ENCODE measurements at regions not wholly inside any gene's neighbourhood (a gene's known extent, or its start where the extent isn't known, plus 50 kb on each side); places are given as distances from the start of the nearest gene placed in this dataset.
A peak's percentile ranks its signal among the peaks of the same experiment; 100 is the strongest.

- Mint-ChIP-seq H3K36me3 (peaks cover 3% of the 10 kb centered on the region), H3K4me1 (peaks cover 26% of the 10 kb centered on the region), H3K27me3 (ENCODE audit: low read depth) (no peaks in the 10 kb centered on the region), H3K27ac (peak overlapping the region; percentile 41), H3K4me3 (no peak overlapping the region), H3K9me3 (peaks cover 7% of the 10 kb centered on the region)
- DNase-seq (ENCODE audit: low spot score in 2 of 2, unreplicated experiment in 2 of 2): no peak
- TF ChIP-seq, protein P1, sequence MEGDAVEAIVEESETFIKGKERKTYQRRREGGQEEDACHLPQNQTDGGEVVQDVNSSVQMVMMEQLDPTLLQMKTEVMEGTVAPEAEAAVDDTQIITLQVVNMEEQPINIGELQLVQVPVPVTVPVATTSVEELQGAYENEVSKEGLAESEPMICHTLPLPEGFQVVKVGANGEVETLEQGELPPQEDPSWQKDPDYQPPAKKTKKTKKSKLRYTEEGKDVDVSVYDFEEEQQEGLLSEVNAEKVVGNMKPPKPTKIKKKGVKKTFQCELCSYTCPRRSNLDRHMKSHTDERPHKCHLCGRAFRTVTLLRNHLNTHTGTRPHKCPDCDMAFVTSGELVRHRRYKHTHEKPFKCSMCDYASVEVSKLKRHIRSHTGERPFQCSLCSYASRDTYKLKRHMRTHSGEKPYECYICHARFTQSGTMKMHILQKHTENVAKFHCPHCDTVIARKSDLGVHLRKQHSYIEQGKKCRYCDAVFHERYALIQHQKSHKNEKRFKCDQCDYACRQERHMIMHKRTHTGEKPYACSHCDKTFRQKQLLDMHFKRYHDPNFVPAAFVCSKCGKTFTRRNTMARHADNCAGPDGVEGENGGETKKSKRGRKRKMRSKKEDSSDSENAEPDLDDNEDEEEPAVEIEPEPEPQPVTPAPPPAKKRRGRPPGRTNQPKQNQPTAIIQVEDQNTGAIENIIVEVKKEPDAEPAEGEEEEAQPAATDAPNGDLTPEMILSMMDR (IDR thresholded peaks at IDR 0.05; ENCODE audit: unreplicated experiment): no peak
Observed at GRCh38 chr2:147449323-147449991, 395.4 kb upstream of the ACVR2A start.

DNA sequence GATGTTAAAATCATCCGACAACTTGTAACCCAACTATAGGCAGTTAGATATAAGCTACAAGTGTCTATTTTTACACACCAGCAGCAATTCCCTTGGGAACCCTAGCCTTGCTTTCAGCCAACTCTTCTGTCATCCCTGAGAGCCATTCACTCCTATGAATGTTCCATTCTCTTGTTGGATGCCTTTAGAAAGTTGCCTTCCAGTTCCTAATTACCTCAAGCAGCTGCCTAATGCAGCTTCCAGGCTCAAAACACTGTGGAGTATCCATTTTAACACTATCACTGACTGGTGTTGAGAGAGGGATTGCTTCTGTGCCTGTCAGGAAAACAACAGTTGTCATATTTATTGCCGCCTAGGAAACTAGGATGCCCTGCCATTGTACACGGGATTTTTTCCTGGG, 402.0 kb upstream of the ACVR2A start:
- peaks cover 6% of the 10 kb centered on the region for H3K4me1 Mint-ChIP-seq
- TF ChIP-seq, protein P1 (IDR thresholded peaks at IDR 0.05; ENCODE audit: unreplicated experiment): no peak
- no peak overlapping the region for H3K27ac Mint-ChIP-seq
- H3K4me3 Mint-ChIP-seq: no peak overlapping the region
- H3K9me3 Mint-ChIP-seq: peaks cover 7% of the 10 kb centered on the region
- no peaks in the 10 kb centered on the region for H3K27me3 Mint-ChIP-seq (ENCODE audit: low read depth)
- peaks cover 3% of the 10 kb centered on the region for H3K36me3 Mint-ChIP-seq
- no peak for DNase-seq (ENCODE audit: low spot score in 2 of 2, unreplicated experiment in 2 of 2)

- TF ChIP-seq, protein P1 (IDR thresholded peaks at IDR 0.05; ENCODE audit: unreplicated experiment): no peak
- no peak overlapping the region for H3K27ac Mint-ChIP-seq
- peaks cover 4% of the 10 kb centered on the region for H3K4me1 Mint-ChIP-seq
- peaks cover 3% of the 10 kb centered on the region for H3K36me3 Mint-ChIP-seq
- DNase-seq (ENCODE audit: low spot score in 2 of 2, unreplicated experiment in 2 of 2): no peak
- no peak overlapping the region for H3K4me3 Mint-ChIP-seq
- H3K27me3 Mint-ChIP-seq (ENCODE audit: low read depth): no peaks in the 10 kb centered on the region
- peaks cover 4% of the 10 kb centered on the region for H3K9me3 Mint-ChIP-seq
Observed at GRCh38 chr2:147441182-147441581, 403.6 kb upstream of the ACVR2A start.

- DNase-seq (ENCODE audit: low spot score in 2 of 2, unreplicated experiment in 2 of 2): no peak
- H3K27ac Mint-ChIP-seq: no peak overlapping the region
Observed at GRCh38 chr2:147440734-147441133, 404.1 kb upstream of the ACVR2A start.

GRCh38 chr2:147439986-147440385, 404.8 kb upstream of the ACVR2A start:
- Mint-ChIP-seq H3K9me3 (no peaks in the 10 kb centered on the region), H3K27ac (no peak overlapping the region), H3K27me3 (ENCODE audit: low read depth) (no peaks in the 10 kb centered on the region), H3K4me3 (no peak overlapping the region), H3K4me1 (peaks cover 4% of the 10 kb centered on the region), H3K36me3 (no peaks in the 10 kb centered on the region)
- DNase-seq (ENCODE audit: low spot score in 2 of 2, unreplicated experiment in 2 of 2): no peak
- TF ChIP-seq, protein P1 (IDR thresholded peaks at IDR 0.05; ENCODE audit: unreplicated experiment): no peak

More at GRCh38 chr2:147440734-147441133, 404.1 kb upstream of the ACVR2A start:
- no peak overlapping the region for H3K4me3 Mint-ChIP-seq
- TF ChIP-seq, protein P1 (IDR thresholded peaks at IDR 0.05; ENCODE audit: unreplicated experiment): no peak
- H3K27me3 Mint-ChIP-seq (ENCODE audit: low read depth): no peaks in the 10 kb centered on the region
- H3K36me3 Mint-ChIP-seq: no peaks in the 10 kb centered on the region
- H3K9me3 Mint-ChIP-seq: peaks cover under 1% of the 10 kb centered on the region
- H3K4me1 Mint-ChIP-seq: peaks cover 4% of the 10 kb centered on the region

Data from mesothelial cell of epicardium (in vitro differentiated cells).